Non-pigmented ciliary epithelial cell (primary cell): ENCODE measurements at regions not wholly inside any gene's neighbourhood (a gene's known extent, or its start where the extent isn't known, plus 50 kb on each side); places are given as distances from the start of the nearest gene placed in this dataset.
"Not testable (repeated sequence)": the region's sequence is repeated elsewhere in the genome, so short reads cannot be mapped to it uniquely, and the experiment has no call there.

Experiments used
- DNase-seq: peaks from one replicate; pipeline ENCODE4 v3.0.0-alpha.2; 2010; ENCODE audit warnings: low read depth

DNA sequence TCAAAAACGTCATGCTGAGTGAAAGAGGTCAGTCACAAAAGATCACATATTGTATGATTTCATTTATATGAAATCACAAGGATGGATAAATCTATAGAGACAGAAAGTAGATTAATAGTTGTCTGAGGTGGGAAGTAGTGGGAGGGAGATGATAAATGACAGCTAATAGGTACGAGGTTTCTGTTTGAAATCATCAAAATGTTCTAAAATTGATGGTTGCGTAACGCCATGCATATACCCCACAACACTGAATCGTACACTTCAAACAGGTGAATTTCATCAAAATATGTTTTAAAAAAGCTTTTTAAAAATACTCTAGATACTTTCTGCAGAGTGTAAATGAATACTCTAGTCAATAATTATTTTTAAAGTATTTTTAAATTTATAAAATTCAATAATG lies 303.0 kb upstream of the STAC start:
- DNase-seq, result no peak

DNA sequence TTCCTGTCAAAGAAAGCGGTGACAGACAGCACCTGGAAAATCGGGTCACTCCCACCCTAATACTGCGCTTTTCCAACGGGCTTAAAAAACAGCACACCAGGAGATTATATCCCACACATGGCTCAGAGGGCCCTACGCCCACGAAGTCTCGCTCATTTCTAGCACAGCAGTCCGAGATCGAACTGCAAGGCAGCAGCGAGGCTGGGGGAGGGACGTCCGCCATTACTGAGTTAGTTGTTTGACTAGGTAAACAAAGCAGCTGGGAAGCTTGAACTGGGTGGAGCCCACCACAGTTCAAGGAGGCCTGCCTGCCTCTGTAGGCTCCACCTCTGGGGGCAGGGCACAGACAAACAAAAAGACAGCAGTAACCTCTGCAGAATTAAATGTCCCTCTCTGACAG lies 297.3 kb upstream of the STAC start:
- not testable (repeated sequence) for DNase-seq

- DNase-seq, result no peak
Observed at GRCh38 chr3:36095238-36095637, 285.1 kb upstream of the STAC start.

DNA sequence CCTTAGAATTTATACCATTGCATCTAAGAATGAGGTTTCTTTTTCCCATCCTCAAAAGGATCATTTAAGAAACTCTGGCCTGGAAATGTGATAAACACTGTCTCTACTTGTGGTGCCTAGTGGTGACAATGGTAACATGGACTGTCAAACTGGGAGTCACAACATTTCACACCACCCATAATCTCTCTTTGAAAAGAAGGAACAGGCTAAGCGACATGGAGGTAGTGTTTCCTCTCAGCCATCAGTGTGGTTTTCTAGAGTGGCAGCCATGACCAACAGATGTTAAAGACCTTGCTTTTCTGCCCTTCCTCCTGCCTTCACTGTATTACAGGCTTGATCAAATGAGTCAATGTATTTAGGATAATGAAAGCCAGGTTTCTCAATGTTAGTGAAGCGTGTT lies 283.1 kb upstream of the STAC start:
- DNase-seq, result no peak

GRCh38 chr3:36114353-36114752 lies 266.0 kb upstream of the STAC start:
- no peak for DNase-seq

GRCh38 chr3:36124118-36124796 lies 256.0 kb upstream of the STAC start:
- DNase-seq, result peak; percentile 20

- DNase-seq, result no peak
Observed at GRCh38 chr3:36132214-36132613, 248.1 kb upstream of the STAC start.

DNA sequence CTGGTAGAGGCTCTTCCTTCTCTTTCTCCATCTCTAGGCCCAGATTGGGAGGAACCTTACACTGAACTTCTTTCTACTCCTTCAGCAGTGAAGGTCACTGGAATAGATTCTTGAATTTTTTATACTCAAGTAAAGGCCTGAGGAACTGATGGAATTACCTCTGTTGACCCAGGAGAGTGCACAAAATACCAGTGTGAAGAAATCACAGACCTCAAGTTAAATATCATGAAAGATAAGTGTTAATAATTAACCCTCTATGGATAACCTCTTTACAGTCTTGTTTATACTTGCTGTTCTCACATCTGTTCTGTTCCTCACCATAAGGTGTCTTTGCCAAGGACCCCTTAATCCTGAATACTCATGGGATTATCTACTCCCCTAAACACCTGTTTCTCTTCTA lies 244.4 kb upstream of the STAC start:
- DNase-seq, result no peak

DNA sequence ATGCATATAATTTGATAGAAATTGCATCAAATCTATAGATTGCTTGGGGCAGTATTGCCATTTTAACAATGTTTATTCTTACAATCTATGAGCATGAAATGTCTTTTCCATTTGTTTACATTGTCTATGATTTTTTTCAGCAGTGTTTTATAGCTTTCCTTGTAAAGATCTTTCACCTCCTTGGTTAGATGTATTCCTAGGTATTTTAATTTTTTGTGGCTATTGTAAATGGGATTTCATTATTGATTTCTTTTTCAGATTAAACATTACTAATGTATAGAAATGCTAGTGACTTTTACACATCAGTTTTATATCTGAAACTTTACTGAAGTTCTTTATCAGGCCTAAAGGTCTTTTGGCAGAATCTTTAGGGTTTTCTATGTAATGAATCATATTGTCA lies 237.6 kb upstream of the STAC start:
- no peak for DNase-seq

DNA sequence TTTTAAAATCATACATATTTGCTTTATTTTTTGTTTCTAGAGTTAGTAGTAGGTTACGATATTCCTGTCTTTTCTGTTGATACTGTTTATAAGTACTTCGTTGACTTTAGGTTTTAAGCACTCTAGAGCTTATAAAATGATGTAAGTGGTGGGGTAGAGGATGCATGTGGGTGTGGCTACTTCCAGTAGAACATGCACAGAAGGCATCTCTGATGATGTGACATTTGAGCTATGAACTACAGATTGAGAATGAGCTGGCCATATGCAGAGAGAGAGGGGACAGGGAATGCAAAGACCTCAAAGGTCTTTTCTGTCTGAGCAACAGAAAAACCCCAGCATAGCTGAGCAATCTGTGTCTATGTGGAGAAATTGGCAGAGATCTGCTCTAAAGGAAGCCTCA lies 233.9 kb upstream of the STAC start:
- no peak for DNase-seq

- no peak for DNase-seq
Observed at GRCh38 chr3:36147934-36148558, 232.3 kb upstream of the STAC start.

GRCh38 chr3:36149447-36149865 lies 230.8 kb upstream of the STAC start:
- DNase-seq, result no peak

- no peak for DNase-seq
Observed at GRCh38 chr3:36155515-36155914, 224.8 kb upstream of the STAC start.

GRCh38 chr3:36164400-36164799 lies 215.9 kb upstream of the STAC start:
- DNase-seq, result no peak

- no peak for DNase-seq
Observed at GRCh38 chr3:36165509-36166290, 214.6 kb upstream of the STAC start.

DNA sequence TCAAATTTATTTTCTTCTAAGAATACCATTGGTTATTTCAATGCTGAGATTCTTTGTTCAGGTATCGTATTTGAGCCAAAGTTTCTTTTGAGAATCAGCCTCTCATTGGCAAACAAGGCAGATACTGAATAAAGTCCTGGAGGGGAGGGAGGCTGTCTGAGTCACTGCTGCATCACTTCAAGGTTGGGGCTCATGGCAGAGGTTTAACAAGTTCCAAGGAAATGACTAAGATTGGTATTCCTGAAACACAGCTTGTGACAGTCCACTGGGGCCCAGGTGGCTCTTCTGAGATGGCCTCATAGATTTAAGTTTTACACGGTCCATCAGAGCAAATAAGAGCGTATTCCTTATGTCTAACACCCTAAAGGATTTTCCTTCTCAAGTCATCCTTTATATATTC lies 213.8 kb upstream of the STAC start:
- peak; percentile 43 for DNase-seq

GRCh38 chr3:36172699-36173098 lies 207.6 kb upstream of the STAC start:
- no peak for DNase-seq

DNA sequence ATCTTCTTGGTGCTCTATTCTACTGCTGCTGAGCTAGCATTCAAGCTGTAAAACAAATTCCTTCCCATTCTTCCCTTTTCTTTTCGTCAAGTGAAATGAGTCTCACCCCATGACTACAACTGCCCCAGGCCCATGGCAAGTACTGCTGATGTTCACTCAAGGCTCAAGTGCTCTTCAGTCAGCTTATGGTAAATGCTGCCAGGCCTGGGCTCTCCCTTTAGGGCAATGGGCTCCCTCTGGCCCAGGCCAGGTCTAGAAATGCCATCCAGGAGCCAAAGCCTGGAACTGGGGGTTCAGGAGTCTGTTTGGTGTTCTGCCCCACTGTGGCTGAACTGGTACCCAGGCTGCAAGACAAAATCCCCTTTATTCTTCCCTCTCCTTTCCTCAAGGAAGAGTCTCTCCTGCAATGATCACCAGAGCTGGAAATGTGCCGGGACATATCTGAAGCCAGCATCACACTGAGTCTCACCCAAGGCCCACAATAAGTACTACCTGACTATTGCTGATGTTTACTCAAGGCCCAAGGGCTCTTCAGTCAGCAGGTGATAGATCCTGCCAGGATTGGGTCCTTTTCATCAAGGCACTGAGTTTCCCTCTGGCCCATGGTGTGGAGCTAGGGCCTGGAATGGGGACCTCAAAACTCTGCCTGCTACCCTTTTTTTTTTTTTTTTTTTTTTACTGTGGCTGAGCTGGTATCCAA lies 205.0 kb upstream of the STAC start:
- DNase-seq, result no peak

DNA sequence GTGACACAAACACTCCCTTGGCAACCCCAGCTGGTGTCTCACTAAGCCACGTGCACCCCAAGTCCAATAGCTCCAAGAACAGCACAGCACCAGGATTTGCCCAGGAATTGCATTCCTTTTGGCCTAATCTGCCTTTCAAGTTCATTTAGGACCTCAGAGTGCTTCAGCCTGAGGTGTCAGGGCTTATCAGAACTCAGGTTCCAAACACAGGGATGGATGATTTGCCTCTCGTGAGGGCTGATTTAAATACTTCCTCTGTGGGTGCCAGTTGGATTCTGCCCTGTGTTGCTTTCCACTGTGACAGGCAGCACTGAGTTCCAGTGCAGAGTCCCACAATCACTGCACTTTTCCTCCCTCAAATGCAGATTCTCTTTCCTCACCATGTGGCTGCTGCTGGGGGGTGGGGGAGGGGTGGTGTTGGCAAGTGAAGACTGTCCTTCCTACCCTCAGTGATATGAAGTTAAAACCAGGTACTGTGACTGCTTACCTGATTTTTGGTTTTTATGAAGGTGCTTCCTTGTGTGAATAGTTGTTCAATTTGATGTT lies 204.3 kb upstream of the STAC start:
- DNase-seq, result no peak

DNA sequence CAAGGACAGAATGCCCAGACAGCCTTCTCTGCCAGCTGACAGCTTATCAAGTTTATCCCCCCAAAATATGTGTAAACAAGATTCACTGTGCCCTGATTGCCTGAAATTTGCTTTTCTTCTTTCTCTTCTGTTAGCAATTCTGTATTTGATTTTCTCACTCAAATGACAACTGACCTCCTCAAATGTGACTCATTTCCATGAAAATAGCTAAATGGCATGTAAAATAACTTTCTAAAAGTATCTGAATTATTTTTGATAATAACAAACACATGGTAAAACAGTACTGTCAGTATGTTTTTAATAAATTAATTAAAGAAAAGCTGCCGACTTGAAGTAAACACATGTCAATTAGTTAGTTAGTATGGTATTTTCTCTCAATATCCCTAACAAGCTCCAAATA lies 202.3 kb upstream of the STAC start:
- DNase-seq, result no peak

DNA sequence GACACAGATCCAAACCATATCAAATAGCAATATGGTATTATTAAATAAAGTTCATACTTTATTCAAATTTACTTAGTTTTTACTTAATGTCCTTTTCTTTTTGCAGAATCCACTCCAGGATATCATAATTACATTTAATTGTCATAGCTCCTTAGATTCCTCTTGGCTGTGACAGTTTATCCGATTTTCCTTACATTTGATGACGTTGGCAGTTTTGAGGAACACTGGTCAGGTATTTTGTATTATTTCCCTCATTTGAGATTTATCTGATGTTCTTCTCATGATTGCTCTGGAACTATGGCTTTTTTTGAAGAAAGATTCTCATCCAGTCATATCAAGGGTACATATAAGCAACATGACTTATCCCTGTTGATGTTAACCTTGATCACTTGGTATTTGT lies 198.3 kb upstream of the STAC start:
- no peak for DNase-seq

DNA sequence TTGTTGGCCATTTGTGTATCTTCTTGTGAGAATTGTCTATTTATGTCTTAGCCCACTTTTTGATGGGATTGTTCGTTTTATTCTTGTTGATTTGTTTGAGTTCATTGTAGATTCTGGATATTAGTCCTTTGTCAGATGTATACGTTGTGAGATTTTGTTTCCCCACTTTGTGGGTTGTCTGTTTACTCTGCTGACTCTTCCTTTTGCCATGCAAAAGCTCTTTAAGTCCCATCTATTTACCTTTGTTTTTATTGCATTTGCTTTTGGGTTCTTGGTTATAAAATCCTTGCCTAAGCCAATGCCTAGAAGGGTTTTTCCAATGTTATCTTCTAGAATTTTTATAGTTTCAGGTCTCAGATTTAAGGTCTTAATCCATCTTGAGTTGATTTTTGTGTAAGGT lies 193.1 kb upstream of the STAC start:
- DNase-seq, result not testable (repeated sequence)
